ENCODE measurements at regions not wholly inside any gene's neighbourhood (a gene's known extent, or its start where the extent isn't known, plus 50 kb on each side); places are given as distances from the start of the nearest gene placed in this dataset.

- WGBS, 2 donors (ENCODE audit: low coverage in 1 of 2) = 84% methylated on average over 9 of the region's 10 CpGs; no CpG with 5 or more reads in 1 of the 2 donors
- no peak for DNase-seq
- TF ChIP-seq CTCF (IDR thresholded peaks at IDR 0.05) (no peak), EP300 (IDR thresholded peaks at IDR 0.05; ENCODE audit: low read depth) (no peak), POLR2AphosphoS5 (IDR thresholded peaks at IDR 0.05) (no peak), POLR2A (IDR thresholded peaks at IDR 0.05) (no peak)
These were observed 437.6 kb downstream of the EIPR1 start for GRCh38 chr2:2940061-2940460.

GRCh38 chr2:2939078-2939795 lies 438.4 kb downstream of the EIPR1 start:
- no peak overlapping the region for H3K27ac ChIP-seq
- no peak for DNase-seq
- 75 to 84% methylated on average over 6 to 13 of the region's 13 CpGs for WGBS, 2 donors (ENCODE audit: low coverage in 1 of 2)
- no peaks in the 10 kb centered on the region for H3K4me1 ChIP-seq
- H3K36me3 ChIP-seq = no peaks in the 10 kb centered on the region
- no peaks in the 10 kb centered on the region for H3K27me3 ChIP-seq
- intact Hi-C loops (cut with DNase I; ENCODE audit: low total_unique reads) = no loop called here
- H3K9me3 ChIP-seq = no peaks in the 10 kb centered on the region
- in situ Hi-C loops (cut with MboI; ENCODE audit: low pct_ligation_motif_present in 1 of 4, low pct_unique_long_range_greater_than_20kb in 1 of 4, low sequenced_read_pairs in 3 of 4) = no loop called here
- no peak overlapping the region for H3K4me3 ChIP-seq
- TF ChIP-seq EP300 (IDR thresholded peaks at IDR 0.05; ENCODE audit: low read depth) = no peak
- TF ChIP-seq POLR2AphosphoS5 (IDR thresholded peaks at IDR 0.05) = no peak
- TF ChIP-seq POLR2A (IDR thresholded peaks at IDR 0.05) = no peak
- no peak for TF ChIP-seq CTCF (IDR thresholded peaks at IDR 0.05)

More at GRCh38 chr2:2940061-2940460, 437.6 kb downstream of the EIPR1 start:
- H3K4me1 ChIP-seq = no peaks in the 10 kb centered on the region
- intact Hi-C loops (cut with DNase I; ENCODE audit: low total_unique reads) (no loop called here), in situ Hi-C loops (cut with MboI; ENCODE audit: low pct_ligation_motif_present in 1 of 4, low pct_unique_long_range_greater_than_20kb in 1 of 4, low sequenced_read_pairs in 3 of 4) (no loop called here)
- no peaks in the 10 kb centered on the region for H3K27me3 ChIP-seq
- H3K27ac ChIP-seq = no peak overlapping the region
- H3K4me3 ChIP-seq = no peak overlapping the region
- H3K9me3 ChIP-seq = no peaks in the 10 kb centered on the region
- H3K36me3 ChIP-seq = no peaks in the 10 kb centered on the region

GRCh38 chr2:2938481-2938880 lies 439.1 kb downstream of the EIPR1 start:
- WGBS, 2 donors (ENCODE audit: low coverage in 1 of 2) = 54 to 92% methylated on average over 7 to 14 of the region's 14 CpGs
- intact Hi-C loops (cut with DNase I; ENCODE audit: low total_unique reads) = no loop called here

More at GRCh38 chr2:2938481-2938880, 439.1 kb downstream of the EIPR1 start:
- H3K36me3 ChIP-seq = no peaks in the 10 kb centered on the region
- H3K27me3 ChIP-seq = no peaks in the 10 kb centered on the region
- no peak overlapping the region for H3K27ac ChIP-seq
- DNase-seq = no peak
- in situ Hi-C loops (cut with MboI; ENCODE audit: low pct_ligation_motif_present in 1 of 4, low pct_unique_long_range_greater_than_20kb in 1 of 4, low sequenced_read_pairs in 3 of 4) = no loop called here
- no peaks in the 10 kb centered on the region for H3K4me1 ChIP-seq
- no peaks in the 10 kb centered on the region for H3K9me3 ChIP-seq
- TF ChIP-seq CTCF (IDR thresholded peaks at IDR 0.05) (no peak), POLR2A (IDR thresholded peaks at IDR 0.05) (no peak), EP300 (IDR thresholded peaks at IDR 0.05; ENCODE audit: low read depth) (no peak), POLR2AphosphoS5 (IDR thresholded peaks at IDR 0.05) (no peak)
- no peak overlapping the region for H3K4me3 ChIP-seq
